ENCODE measurements at regions not wholly inside any gene's neighbourhood (a gene's known extent, or its start where the extent isn't known, plus 50 kb on each side); places are given as distances from the start of the nearest gene placed in this dataset.

DNA sequence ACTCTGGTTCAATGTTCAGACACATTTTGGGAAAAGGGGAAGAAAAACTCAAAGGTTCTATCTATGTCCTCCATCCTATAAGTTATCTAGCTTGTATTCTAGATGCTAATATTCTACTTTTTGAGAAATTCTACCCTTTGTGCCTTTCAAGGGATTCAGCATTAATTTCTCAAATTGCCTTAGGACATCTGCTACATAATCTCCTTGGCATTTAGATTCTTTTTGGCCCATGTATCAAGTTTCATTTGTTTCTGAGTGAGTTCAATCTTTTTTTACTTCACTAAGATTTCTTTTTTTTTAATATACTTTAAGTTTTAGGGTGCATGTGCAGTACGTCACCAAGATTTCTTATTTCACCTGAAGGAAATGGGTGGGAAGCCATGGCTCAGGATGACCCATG is 232.7 kb upstream of the TENT5A start:
- no peaks in the 10 kb centered on the region for H3K79me1 ChIP-seq (replicated peaks; ENCODE audit: low read length, poor library complexity, severe bottlenecking)

DNA sequence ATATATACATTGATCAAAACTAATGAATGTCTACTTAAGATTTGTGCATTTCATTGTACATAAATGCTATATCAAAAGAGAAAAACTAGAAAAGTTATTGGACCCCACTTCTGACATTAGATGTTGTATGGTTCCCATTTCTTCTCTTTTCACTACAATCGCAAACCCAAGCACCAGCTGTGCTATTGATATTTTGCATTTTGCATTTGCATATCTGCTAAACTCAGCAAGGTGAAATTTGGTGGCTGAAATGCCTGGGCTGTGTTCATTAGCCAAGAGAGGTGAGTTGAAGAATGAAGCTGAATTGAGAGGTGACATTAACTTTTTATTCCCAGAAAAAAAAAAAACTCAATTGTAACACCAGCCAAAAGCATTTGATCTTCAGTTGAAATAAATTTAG is 232.1 kb upstream of the TENT5A start:
- H3K4me1 ChIP-seq (ENCODE audit: control insufficient read depth, insufficient read depth, low read depth, low read length): no peaks in the 10 kb centered on the region
- H4K91ac ChIP-seq (ENCODE audit: low read length): no peak overlapping the region
- no CpG with 5 or more reads among the region's 1 CpG for WGBS
- no peak for DNase-seq
- H2AK5ac ChIP-seq (ENCODE audit: low read length, severe bottlenecking): no peak overlapping the region
- H3K27ac ChIP-seq (ENCODE audit: low read length, poor library complexity, severe bottlenecking): no peak overlapping the region
- H3K18ac ChIP-seq (ENCODE audit: low read depth in 1 of 2, low read length in 2 of 2): no peak overlapping the region
- H2AFZ ChIP-seq (ENCODE audit: low read depth, low read length): no peak overlapping the region
- H2BK5ac ChIP-seq (ENCODE audit: low read depth, low read length, poor library complexity, severe bottlenecking): no peak overlapping the region
- no peak overlapping the region for H3K4ac ChIP-seq (ENCODE audit: low read depth in 1 of 2, low read length in 2 of 2)
- H2BK12ac ChIP-seq (ENCODE audit: low read length in 2 of 2): no peak overlapping the region
- no peak overlapping the region for H2BK120ac ChIP-seq (ENCODE audit: low read depth, low read length)
- H4K8ac ChIP-seq (ENCODE audit: low read length): no peak overlapping the region
- no peak overlapping the region for H3K4me2 ChIP-seq (ENCODE audit: low read length, poor library complexity, severe bottlenecking)
- H3K9ac ChIP-seq (ENCODE audit: low read length): no peak overlapping the region
- H3K9me3 ChIP-seq (ENCODE audit: control insufficient read depth, low read length): no peaks in the 10 kb centered on the region
- H3K23ac ChIP-seq (ENCODE audit: low read length in 2 of 2): no peak overlapping the region
- no peak overlapping the region for H2BK15ac ChIP-seq (ENCODE audit: low read depth, poor library complexity, severe bottlenecking)
- H3K4me3 ChIP-seq (ENCODE audit: insufficient read depth in 1 of 2, low read depth in 1 of 2, low read length in 2 of 2): no peak overlapping the region
- H3K36me3 ChIP-seq (ENCODE audit: control insufficient read depth in 1 of 2, insufficient read depth in 2 of 2, low read depth in 1 of 2, low read length in 2 of 2): no peaks in the 10 kb centered on the region
- H3K14ac ChIP-seq (ENCODE audit: low read length in 2 of 2): no peak overlapping the region
- no peaks in the 10 kb centered on the region for H3K79me1 ChIP-seq (replicated peaks; ENCODE audit: low read length, poor library complexity, severe bottlenecking)
- no peaks in the 10 kb centered on the region for H3K27me3 ChIP-seq (ENCODE audit: control insufficient read depth in 1 of 2, insufficient read depth in 1 of 2, low read length in 2 of 2)

More for the DNA sequence above, 232.7 kb upstream of the TENT5A start:
- Histone ChIP-seq H3K9ac (ENCODE audit: low read length) (no peak overlapping the region), H3K14ac (ENCODE audit: low read length in 2 of 2) (no peak overlapping the region), H3K4me3 (ENCODE audit: insufficient read depth in 1 of 2, low read depth in 1 of 2, low read length in 2 of 2) (no peak overlapping the region), H3K36me3 (ENCODE audit: control insufficient read depth in 1 of 2, insufficient read depth in 2 of 2, low read depth in 1 of 2, low read length in 2 of 2) (no peaks in the 10 kb centered on the region), H2BK12ac (ENCODE audit: low read length in 2 of 2) (no peak overlapping the region), H4K91ac (ENCODE audit: low read length) (no peak overlapping the region), H3K27ac (ENCODE audit: low read length, poor library complexity, severe bottlenecking) (no peak overlapping the region), H3K4ac (ENCODE audit: low read depth in 1 of 2, low read length in 2 of 2) (no peak overlapping the region), H3K23ac (ENCODE audit: low read length in 2 of 2) (no peak overlapping the region), H3K9me3 (ENCODE audit: control insufficient read depth, low read length) (no peaks in the 10 kb centered on the region), H2BK5ac (ENCODE audit: low read depth, low read length, poor library complexity, severe bottlenecking) (no peak overlapping the region), H2AFZ (ENCODE audit: low read depth, low read length) (no peak overlapping the region), H3K18ac (ENCODE audit: low read depth in 1 of 2, low read length in 2 of 2) (no peak overlapping the region), H4K8ac (ENCODE audit: low read length) (no peak overlapping the region), H3K27me3 (ENCODE audit: control insufficient read depth in 1 of 2, insufficient read depth in 1 of 2, low read length in 2 of 2) (no peaks in the 10 kb centered on the region), H2AK5ac (ENCODE audit: low read length, severe bottlenecking) (no peak overlapping the region), H2BK15ac (ENCODE audit: low read depth, poor library complexity, severe bottlenecking) (no peak overlapping the region), H3K4me1 (ENCODE audit: control insufficient read depth, insufficient read depth, low read depth, low read length) (no peaks in the 10 kb centered on the region), H3K4me2 (ENCODE audit: low read length, poor library complexity, severe bottlenecking) (no peak overlapping the region), H2BK120ac (ENCODE audit: low read depth, low read length) (no peak overlapping the region)
- 93% methylated on average over 1 of the region's 1 CpG for WGBS
- no peak for DNase-seq

DNA sequence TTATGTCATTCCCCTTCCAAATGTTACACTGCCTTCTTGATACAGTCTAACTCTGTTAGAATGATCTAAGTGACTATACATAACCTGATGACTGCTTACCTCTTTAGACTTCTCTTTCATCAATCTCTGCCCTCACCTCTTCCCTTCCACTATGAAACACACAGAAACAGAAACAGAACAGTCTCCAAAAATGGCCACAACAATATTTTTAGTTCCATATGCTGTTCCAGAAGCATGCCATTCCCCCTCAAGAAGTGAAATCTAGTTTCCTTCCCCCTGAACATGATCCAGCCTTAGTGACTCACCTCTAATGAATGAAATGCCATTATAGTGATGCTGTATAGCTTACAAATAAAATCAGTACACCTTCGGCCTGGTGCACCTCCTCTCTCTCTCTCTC is 229.3 kb upstream of the TENT5A start:
- DNase-seq: peak; percentile 39
- H3K18ac ChIP-seq (ENCODE audit: low read depth in 1 of 2, low read length in 2 of 2): no peak overlapping the region
- peak overlapping the region; percentile 63 for H3K9ac ChIP-seq (ENCODE audit: low read length)
- H4K8ac ChIP-seq (ENCODE audit: low read length): no peak overlapping the region
- H4K91ac ChIP-seq (ENCODE audit: low read length): no peak overlapping the region
- no peak overlapping the region for H3K14ac ChIP-seq (ENCODE audit: low read length in 2 of 2)
- no peak overlapping the region for H2AFZ ChIP-seq (ENCODE audit: low read depth, low read length)
- no peaks in the 10 kb centered on the region for H3K79me1 ChIP-seq (replicated peaks; ENCODE audit: low read length, poor library complexity, severe bottlenecking)
- H3K27ac ChIP-seq (ENCODE audit: low read length, poor library complexity, severe bottlenecking): peak overlapping the region; percentile 6
- no peak overlapping the region for H2BK15ac ChIP-seq (ENCODE audit: low read depth, poor library complexity, severe bottlenecking)
- no peak overlapping the region for H3K23ac ChIP-seq (ENCODE audit: low read length in 2 of 2)
- H3K9me3 ChIP-seq (ENCODE audit: control insufficient read depth, low read length): no peaks in the 10 kb centered on the region
- H2BK120ac ChIP-seq (ENCODE audit: low read depth, low read length): no peak overlapping the region
- no peak overlapping the region for H3K4ac ChIP-seq (ENCODE audit: low read depth in 1 of 2, low read length in 2 of 2)
- H3K4me3 ChIP-seq (ENCODE audit: insufficient read depth in 1 of 2, low read depth in 1 of 2, low read length in 2 of 2): peak overlapping the region in 1 of 2 experiments; percentile 27
- no peaks in the 10 kb centered on the region for H3K4me1 ChIP-seq (ENCODE audit: control insufficient read depth, insufficient read depth, low read depth, low read length)
- H2BK12ac ChIP-seq (ENCODE audit: low read length in 2 of 2): no peak overlapping the region
- no peak overlapping the region for H3K4me2 ChIP-seq (ENCODE audit: low read length, poor library complexity, severe bottlenecking)
- no peaks in the 10 kb centered on the region for H3K36me3 ChIP-seq (ENCODE audit: control insufficient read depth in 1 of 2, insufficient read depth in 2 of 2, low read depth in 1 of 2, low read length in 2 of 2)
- H3K27me3 ChIP-seq (ENCODE audit: control insufficient read depth in 1 of 2, insufficient read depth in 1 of 2, low read length in 2 of 2): no peaks in the 10 kb centered on the region
- no peak overlapping the region for H2AK5ac ChIP-seq (ENCODE audit: low read length, severe bottlenecking)
- no CpG with 5 or more reads among the region's 1 CpG for WGBS
- no peak overlapping the region for H2BK5ac ChIP-seq (ENCODE audit: low read depth, low read length, poor library complexity, severe bottlenecking)

DNA sequence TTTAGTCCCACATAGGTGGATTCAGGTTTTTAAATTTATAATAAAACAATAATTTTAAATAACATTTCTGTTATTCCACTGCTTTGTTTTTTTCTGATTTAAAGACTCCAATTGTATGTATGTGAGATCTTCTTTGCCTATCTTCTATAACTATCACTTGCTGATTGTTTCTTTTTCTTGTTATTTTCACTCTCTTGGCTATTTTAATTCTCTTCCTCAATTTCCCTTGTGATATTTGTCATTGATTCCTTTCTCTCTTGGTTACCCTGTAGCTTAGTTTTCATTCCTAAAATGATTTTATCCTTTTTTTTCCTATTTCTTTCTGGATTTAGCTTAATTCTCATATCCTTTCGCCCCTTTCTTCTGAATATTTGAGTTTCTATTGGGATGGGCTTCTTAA is 227.3 kb upstream of the TENT5A start:
- no peak overlapping the region for H2AK5ac ChIP-seq (ENCODE audit: low read length, severe bottlenecking)
- H3K9ac ChIP-seq (ENCODE audit: low read length): no peak overlapping the region
- no peak overlapping the region for H3K4ac ChIP-seq (ENCODE audit: low read depth in 1 of 2, low read length in 2 of 2)
- no peak overlapping the region for H2AFZ ChIP-seq (ENCODE audit: low read depth, low read length)
- no peaks in the 10 kb centered on the region for H3K27me3 ChIP-seq (ENCODE audit: control insufficient read depth in 1 of 2, insufficient read depth in 1 of 2, low read length in 2 of 2)
- H3K4me2 ChIP-seq (ENCODE audit: low read length, poor library complexity, severe bottlenecking): no peak overlapping the region
- H4K8ac ChIP-seq (ENCODE audit: low read length): no peak overlapping the region
- H2BK120ac ChIP-seq (ENCODE audit: low read depth, low read length): no peak overlapping the region
- H3K4me1 ChIP-seq (ENCODE audit: control insufficient read depth, insufficient read depth, low read depth, low read length): no peaks in the 10 kb centered on the region
- no peak overlapping the region for H3K14ac ChIP-seq (ENCODE audit: low read length in 2 of 2)
- WGBS: no CpG with 5 or more reads among the region's 1 CpG
- H3K23ac ChIP-seq (ENCODE audit: low read length in 2 of 2): no peak overlapping the region
- H2BK12ac ChIP-seq (ENCODE audit: low read length in 2 of 2): no peak overlapping the region
- no peak overlapping the region for H2BK15ac ChIP-seq (ENCODE audit: low read depth, poor library complexity, severe bottlenecking)
- H3K79me1 ChIP-seq (replicated peaks; ENCODE audit: low read length, poor library complexity, severe bottlenecking): no peaks in the 10 kb centered on the region
- H3K18ac ChIP-seq (ENCODE audit: low read depth in 1 of 2, low read length in 2 of 2): no peak overlapping the region
- H3K9me3 ChIP-seq (ENCODE audit: control insufficient read depth, low read length): no peaks in the 10 kb centered on the region
- H3K4me3 ChIP-seq (ENCODE audit: insufficient read depth in 1 of 2, low read depth in 1 of 2, low read length in 2 of 2): no peak overlapping the region
- no peak overlapping the region for H3K27ac ChIP-seq (ENCODE audit: low read length, poor library complexity, severe bottlenecking)
- H2BK5ac ChIP-seq (ENCODE audit: low read depth, low read length, poor library complexity, severe bottlenecking): no peak overlapping the region
- no peak overlapping the region for H4K91ac ChIP-seq (ENCODE audit: low read length)
- no peaks in the 10 kb centered on the region for H3K36me3 ChIP-seq (ENCODE audit: control insufficient read depth in 1 of 2, insufficient read depth in 2 of 2, low read depth in 1 of 2, low read length in 2 of 2)
- no peak for DNase-seq

All from mesenchymal stem cell (in vitro differentiated cells and primary cell).